ENCODE measurements at regions not wholly inside any gene's neighbourhood (a gene's known extent, or its start where the extent isn't known, plus 50 kb on each side); places are given as distances from the start of the nearest gene placed in this dataset.
A peak's percentile ranks its signal among the peaks of the same experiment; 100 is the strongest.
"Not testable (repeated sequence)": the region's sequence is repeated elsewhere in the genome, so short reads cannot be mapped to it uniquely, and the experiment has no call there.

DNA sequence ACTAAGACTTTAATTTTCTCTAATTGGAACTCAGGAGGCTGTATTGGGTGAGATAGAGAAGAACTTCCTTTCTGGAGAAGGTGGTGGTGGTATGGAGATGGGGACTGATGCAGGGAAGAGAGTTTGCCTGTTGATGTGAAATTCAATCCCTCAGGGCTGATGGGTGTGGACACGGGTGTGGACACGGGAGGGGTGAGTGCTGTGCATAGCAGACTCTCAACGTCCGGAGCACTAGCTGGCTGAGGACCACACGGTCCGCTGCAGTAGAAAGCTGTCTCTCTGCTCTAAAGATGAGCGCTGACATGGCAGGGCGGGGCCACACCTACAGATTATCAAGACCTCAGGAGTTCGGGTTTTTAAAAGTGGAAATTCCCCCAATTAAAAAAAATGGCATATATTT lies 148.5 kb upstream of the PITRM1 start:
- no peaks in the 10 kb centered on the region for H3K27me3 ChIP-seq
- no peak for TF ChIP-seq POLR2A (IDR thresholded peaks at IDR 0.05)
- TF ChIP-seq, protein P1, sequence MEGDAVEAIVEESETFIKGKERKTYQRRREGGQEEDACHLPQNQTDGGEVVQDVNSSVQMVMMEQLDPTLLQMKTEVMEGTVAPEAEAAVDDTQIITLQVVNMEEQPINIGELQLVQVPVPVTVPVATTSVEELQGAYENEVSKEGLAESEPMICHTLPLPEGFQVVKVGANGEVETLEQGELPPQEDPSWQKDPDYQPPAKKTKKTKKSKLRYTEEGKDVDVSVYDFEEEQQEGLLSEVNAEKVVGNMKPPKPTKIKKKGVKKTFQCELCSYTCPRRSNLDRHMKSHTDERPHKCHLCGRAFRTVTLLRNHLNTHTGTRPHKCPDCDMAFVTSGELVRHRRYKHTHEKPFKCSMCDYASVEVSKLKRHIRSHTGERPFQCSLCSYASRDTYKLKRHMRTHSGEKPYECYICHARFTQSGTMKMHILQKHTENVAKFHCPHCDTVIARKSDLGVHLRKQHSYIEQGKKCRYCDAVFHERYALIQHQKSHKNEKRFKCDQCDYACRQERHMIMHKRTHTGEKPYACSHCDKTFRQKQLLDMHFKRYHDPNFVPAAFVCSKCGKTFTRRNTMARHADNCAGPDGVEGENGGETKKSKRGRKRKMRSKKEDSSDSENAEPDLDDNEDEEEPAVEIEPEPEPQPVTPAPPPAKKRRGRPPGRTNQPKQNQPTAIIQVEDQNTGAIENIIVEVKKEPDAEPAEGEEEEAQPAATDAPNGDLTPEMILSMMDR (IDR thresholded peaks at IDR 0.05), result no peak
- 92% methylated on average over 9 of the region's 9 CpGs for WGBS, 2 donors
- H3K4me3 ChIP-seq, result no peak overlapping the region
- intact Hi-C loops (cut with DNase I; ENCODE audit: low total_unique reads), result no loop called here
- no peaks in the 10 kb centered on the region for H3K9me3 ChIP-seq
- DNase-seq, result no peak
- H3K36me3 ChIP-seq (ENCODE audit: low read depth, missing control alignments), result no peaks in the 10 kb centered on the region
- H3K4me1 ChIP-seq, result no peaks in the 10 kb centered on the region
- H3K27ac ChIP-seq, result no peak overlapping the region

DNA sequence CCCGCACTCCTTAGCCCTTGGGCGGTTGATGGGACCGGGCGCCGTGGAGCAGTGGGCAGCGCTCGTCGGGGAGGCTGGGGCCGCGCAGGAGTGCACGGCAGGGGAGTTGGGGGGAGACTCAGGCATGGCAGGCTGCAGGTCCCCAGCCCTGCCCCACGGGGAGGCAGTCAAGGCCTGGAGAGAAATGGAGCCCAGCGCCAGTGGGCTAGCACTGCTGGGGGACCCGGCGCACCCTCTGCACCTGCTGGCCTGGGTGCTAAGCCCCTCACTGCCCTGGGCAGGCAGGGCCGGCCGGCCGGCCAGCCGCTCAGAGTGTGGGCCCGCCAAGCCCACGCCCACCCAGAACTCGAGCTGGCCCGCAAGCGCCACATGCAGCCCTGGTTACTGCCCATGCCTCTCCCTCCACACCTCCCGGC lies 147.2 kb upstream of the PITRM1 start:
- no peaks in the 10 kb centered on the region for H3K27me3 ChIP-seq
- H3K4me3 ChIP-seq, result peak overlapping the region in 1 of 2 donors; percentile 4
- no peaks in the 10 kb centered on the region for H3K4me1 ChIP-seq
- 77% methylated on average over 6 to 24 of the region's 25 CpGs for WGBS, 2 donors
- TF ChIP-seq POLR2A (IDR thresholded peaks at IDR 0.05), result no peak
- TF ChIP-seq, protein P1 (IDR thresholded peaks at IDR 0.05), result no peak
- intact Hi-C loops (cut with DNase I; ENCODE audit: low total_unique reads), result no loop called here
- H3K36me3 ChIP-seq (ENCODE audit: low read depth, missing control alignments), result no peaks in the 10 kb centered on the region
- no peak for DNase-seq
- no peaks in the 10 kb centered on the region for H3K9me3 ChIP-seq
- H3K27ac ChIP-seq, result no peak overlapping the region

DNA sequence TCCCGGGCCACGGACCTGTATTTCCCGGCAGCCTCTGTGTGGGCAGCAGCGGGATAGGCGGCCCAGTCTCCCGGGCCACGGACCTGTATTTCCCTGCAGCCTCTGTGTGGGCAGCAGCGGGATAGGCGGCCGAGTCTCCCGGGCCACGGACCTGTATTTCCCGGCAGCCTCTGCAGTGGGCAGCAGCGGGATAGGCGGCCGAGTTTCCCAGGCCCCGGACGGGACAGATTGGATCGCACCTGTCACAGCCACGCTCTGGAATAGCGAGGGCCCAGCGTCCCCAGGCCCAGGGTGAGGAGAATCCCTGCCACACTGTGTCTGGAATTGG lies 145.9 kb upstream of the PITRM1 start:
- intact Hi-C loops (cut with DNase I; ENCODE audit: low total_unique reads); H3K9me3 ChIP-seq; DNase-seq; H3K36me3 ChIP-seq (ENCODE audit: low read depth, missing control alignments); H3K27me3 ChIP-seq; H3K27ac ChIP-seq; H3K4me1 ChIP-seq: not testable (repeated sequence)
- 91% methylated on average over 14 of the region's 22 CpGs; no CpG with 5 or more reads in 1 of the 2 donors for WGBS, 2 donors
- peak overlapping the region; percentile 30 to 34 for H3K4me3 ChIP-seq

GRCh38 chr10:3317553-3318479 lies 145.2 kb upstream of the PITRM1 start:
- H3K9me3 ChIP-seq; H3K27me3 ChIP-seq; H3K4me1 ChIP-seq; intact Hi-C loops (cut with DNase I; ENCODE audit: low total_unique reads); H3K27ac ChIP-seq; DNase-seq; H3K36me3 ChIP-seq (ENCODE audit: low read depth, missing control alignments): not testable (repeated sequence)
- H3K4me3 ChIP-seq, result peak overlapping the region; percentile 30 to 34
- WGBS, 2 donors, result 63 to 74% methylated on average over 15 to 29 of the region's 61 CpGs

DNA sequence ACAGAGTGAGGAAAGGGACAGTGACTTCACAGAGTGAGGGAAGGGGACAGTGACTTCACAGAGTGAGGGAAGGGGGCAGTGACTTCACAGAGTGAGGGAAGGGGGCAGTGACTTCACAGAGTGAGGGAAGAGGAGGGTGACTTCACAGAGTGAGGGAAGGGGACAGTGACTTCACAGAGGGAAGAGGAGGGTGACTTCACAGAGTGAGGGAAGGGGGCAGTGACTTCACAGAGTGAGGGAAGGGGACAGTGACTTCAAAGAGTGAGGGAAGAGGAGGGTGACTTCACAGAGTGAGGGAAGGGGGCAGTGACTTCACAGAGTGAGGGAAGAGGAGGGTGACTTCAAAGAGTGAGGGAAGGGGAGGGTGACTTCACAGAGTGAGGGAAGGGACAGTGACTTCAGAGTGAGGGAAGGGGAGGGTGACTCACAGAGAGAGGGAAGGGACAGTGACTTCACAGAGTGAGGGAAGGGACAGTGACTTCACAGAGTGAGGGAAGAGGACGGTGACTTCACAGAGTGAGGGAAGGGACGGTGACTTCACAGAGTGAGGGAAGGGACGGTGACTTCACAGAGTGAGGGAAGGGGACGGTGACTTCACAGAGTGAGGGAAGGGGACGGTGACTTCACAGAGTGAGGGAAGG lies 142.0 kb upstream of the PITRM1 start:
- WGBS, 2 donors, result 90% methylated on average over 4 to 5 of the region's 5 CpGs
- H3K27me3 ChIP-seq, result not testable (repeated sequence)

GRCh38 chr10:3313784-3314444 lies 141.3 kb upstream of the PITRM1 start:
- H3K9me3 ChIP-seq; H3K27ac ChIP-seq; DNase-seq; H3K27me3 ChIP-seq; intact Hi-C loops (cut with DNase I; ENCODE audit: low total_unique reads); H3K4me1 ChIP-seq; H3K36me3 ChIP-seq (ENCODE audit: low read depth, missing control alignments); H3K4me3 ChIP-seq: not testable (repeated sequence)
- 64 to 69% methylated on average over 2 of the region's 2 CpGs for WGBS, 2 donors

More for the DNA sequence above, 142.0 kb upstream of the PITRM1 start:
- intact Hi-C loops (cut with DNase I; ENCODE audit: low total_unique reads); H3K27ac ChIP-seq; H3K4me3 ChIP-seq; DNase-seq; H3K4me1 ChIP-seq; H3K36me3 ChIP-seq (ENCODE audit: low read depth, missing control alignments); H3K9me3 ChIP-seq: not testable (repeated sequence)
